Keratinocyte (primary cell): ENCODE measurements at regions not wholly inside any gene's neighbourhood (a gene's known extent, or its start where the extent isn't known, plus 50 kb on each side); places are given as distances from the start of the nearest gene placed in this dataset.

Experiments used
- DNase-seq: peaks from one replicate; pipeline ENCODE4 v3.0.0-alpha.2; 2011; ENCODE audit warnings: low read depth, missing footprints, low spot score
- FAIRE-seq: peaks from 2 replicates; lab custom pipeline; 2011; peaks lifted over from hg19 to GRCh38; lab: Jason Lieb, UNC
- H2AFZ ChIP-seq: 2 replicates; pipeline ENCODE4 v1.6.0; 2012; ENCODE audit warnings: low read length, control low read depth, inconsistent platforms; ENCODE audit not compliant: control insufficient read depth
- H3K27ac ChIP-seq: 2 replicates; pipeline ENCODE4 v1.5.1; 2011; ENCODE audit warnings: low read length; ENCODE audit not compliant: control insufficient read depth, insufficient read depth
- H3K27me3 ChIP-seq: 3 replicates; pipeline ENCODE4 v1.6.0; 2011; ENCODE audit warnings: low read length; ENCODE audit not compliant: control insufficient read depth, insufficient read depth; ENCODE audit errors: extremely low read depth
- H3K36me3 ChIP-seq, 2 experiments: 2 replicates in 1 of 2; 3 replicates in 1 of 2; pipeline ENCODE4 v1.5.1; 2011; ENCODE audit warnings: low read length in 2 of 2, mild to moderate bottlenecking in 1 of 2; ENCODE audit not compliant: control insufficient read depth in 2 of 2, insufficient read depth in 2 of 2; ENCODE audit errors: extremely low read depth in 1 of 2
- H3K4me1 ChIP-seq: 3 replicates; pipeline ENCODE4 v1.5.1; 2011; ENCODE audit warnings: low read length; ENCODE audit not compliant: control insufficient read depth, insufficient read depth; ENCODE audit errors: extremely low read depth
- H3K4me2 ChIP-seq: 3 replicates; pipeline ENCODE4 v1.6.0; 2011; ENCODE audit warnings: low read depth, low read length; ENCODE audit not compliant: control insufficient read depth, insufficient read depth; ENCODE audit errors: extremely low read depth
- H3K4me3 ChIP-seq, 3 experiments: fragments of 200-600 bp in 1 of 3; sonication (generic) in 1 of 3; 2 replicates in 2 of 3; 3 replicates in 1 of 3; pipeline ENCODE4 v1.5.1; 2011 to 2016; ENCODE audit warnings: low read length in 3 of 3, mild to moderate bottlenecking in 3 of 3, control low read depth in 2 of 3, inconsistent platforms in 1 of 3, low read depth in 1 of 3, mixed read lengths in 1 of 3, mixed run types in 1 of 3, moderate library complexity in 1 of 3; ENCODE audit not compliant: control insufficient read depth in 2 of 3, insufficient read depth in 2 of 3; ENCODE audit errors: extremely low read depth in 1 of 3
- H3K79me2 ChIP-seq: 2 replicates; pipeline ENCODE4 v1.6.0; 2012; ENCODE audit warnings: low read length; ENCODE audit not compliant: control insufficient read depth, insufficient read depth
- H3K9ac ChIP-seq: 3 replicates; pipeline ENCODE4 v1.6.0; 2011; ENCODE audit warnings: low read length; ENCODE audit not compliant: control insufficient read depth, insufficient read depth; ENCODE audit errors: extremely low read depth
- H3K9me1 ChIP-seq: 3 replicates; pipeline ENCODE4 v1.6.0; 2011; ENCODE audit warnings: low read length; ENCODE audit not compliant: control insufficient read depth, insufficient read depth; ENCODE audit errors: extremely low read depth
- H3K9me3 ChIP-seq: 2 replicates; pipeline ENCODE4 v1.5.1; 2012; ENCODE audit warnings: low read depth, low read length; ENCODE audit not compliant: control insufficient read depth
- H4K20me1 ChIP-seq: 3 replicates; pipeline ENCODE4 v1.6.0; 2011; ENCODE audit warnings: low read length; ENCODE audit not compliant: control insufficient read depth, insufficient read depth; ENCODE audit errors: extremely low read depth
- EZH2 ChIP-seq: IDR thresholded peaks from one replicate; pipeline ENCODE4 v1.6.1; 2012; ENCODE audit warnings: inconsistent platforms, mild to moderate bottlenecking, low read length, moderate library complexity
- dilution Hi-C: fragments of 300-500 bp; cut with MboI; formaldehyde crosslinking; loops from one replicate; pipeline ENCODE4 v1.7.0; 2020; ENCODE audit warnings: low sequenced_read_pairs; ENCODE audit not compliant: extremely low pct_ligation_motif_present
- TF ChIP-seq, protein P1 (sequence below), 3 experiments: IDR thresholded peaks in 1 of 3; conservative IDR thresholded peaks in 1 of 3; optimal IDR thresholded peaks in 1 of 3; 2 replicates in 2 of 3; 3 replicates in 1 of 3; pipeline versions ENCODE3 to v1.5.1; 2011; ENCODE audit warnings: low read length in 3 of 3, mild to moderate bottlenecking in 3 of 3, moderate library complexity in 2 of 3, control low read depth in 1 of 3, inconsistent platforms in 1 of 3; ENCODE audit not compliant: insufficient read depth in 2 of 3; ENCODE audit errors: extremely low read depth in 1 of 3

DNA sequence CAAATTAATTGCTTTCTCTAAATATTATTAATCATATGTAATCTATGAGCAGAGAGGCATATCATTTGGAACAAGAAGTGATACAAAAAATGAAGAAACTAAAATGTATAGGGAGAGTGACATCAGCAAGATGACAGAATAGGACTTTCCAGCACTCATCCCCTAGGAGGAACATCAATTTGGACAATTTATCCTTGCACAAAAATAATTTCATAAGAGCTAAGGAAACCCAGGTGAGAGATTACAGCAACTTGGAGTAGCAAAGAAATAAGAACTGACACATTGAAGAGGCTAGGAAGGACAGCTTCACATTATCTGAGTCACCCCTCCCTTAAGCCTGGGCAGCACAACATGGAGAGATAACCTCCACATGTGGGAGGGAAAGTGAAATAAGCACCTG lies 347.5 kb downstream of the MAFB start:
- Histone ChIP-seq H3K4me3 (no peak overlapping the region), H2AFZ (no peak overlapping the region), H3K9me3 (no peaks in the 10 kb centered on the region), H3K9me1 (no peaks in the 10 kb centered on the region), H3K27ac (no peak overlapping the region), H4K20me1 (no peaks in the 10 kb centered on the region), H3K27me3 (no peaks in the 10 kb centered on the region), H3K4me2 (no peak overlapping the region), H3K9ac (no peak overlapping the region), H3K4me1 (no peaks in the 10 kb centered on the region), H3K36me3 (no peaks in the 10 kb centered on the region), H3K79me2 (no peaks in the 10 kb centered on the region)
- no peak for DNase-seq
- no peak for TF ChIP-seq EZH2
- TF ChIP-seq, protein P1, sequence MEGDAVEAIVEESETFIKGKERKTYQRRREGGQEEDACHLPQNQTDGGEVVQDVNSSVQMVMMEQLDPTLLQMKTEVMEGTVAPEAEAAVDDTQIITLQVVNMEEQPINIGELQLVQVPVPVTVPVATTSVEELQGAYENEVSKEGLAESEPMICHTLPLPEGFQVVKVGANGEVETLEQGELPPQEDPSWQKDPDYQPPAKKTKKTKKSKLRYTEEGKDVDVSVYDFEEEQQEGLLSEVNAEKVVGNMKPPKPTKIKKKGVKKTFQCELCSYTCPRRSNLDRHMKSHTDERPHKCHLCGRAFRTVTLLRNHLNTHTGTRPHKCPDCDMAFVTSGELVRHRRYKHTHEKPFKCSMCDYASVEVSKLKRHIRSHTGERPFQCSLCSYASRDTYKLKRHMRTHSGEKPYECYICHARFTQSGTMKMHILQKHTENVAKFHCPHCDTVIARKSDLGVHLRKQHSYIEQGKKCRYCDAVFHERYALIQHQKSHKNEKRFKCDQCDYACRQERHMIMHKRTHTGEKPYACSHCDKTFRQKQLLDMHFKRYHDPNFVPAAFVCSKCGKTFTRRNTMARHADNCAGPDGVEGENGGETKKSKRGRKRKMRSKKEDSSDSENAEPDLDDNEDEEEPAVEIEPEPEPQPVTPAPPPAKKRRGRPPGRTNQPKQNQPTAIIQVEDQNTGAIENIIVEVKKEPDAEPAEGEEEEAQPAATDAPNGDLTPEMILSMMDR (optimal IDR thresholded peaks at IDR 0.05 in 1 of 3, IDR thresholded peaks at IDR 0.05 in 1 of 3, conservative IDR thresholded peaks at IDR 0.05 in 1 of 3; ENCODE audit: extremely low read depth in 1 of 3, insufficient read depth in 2 of 3, low read length in 3 of 3) = no peak
- dilution Hi-C loops = no loop called here
- FAIRE-seq = no peak

DNA sequence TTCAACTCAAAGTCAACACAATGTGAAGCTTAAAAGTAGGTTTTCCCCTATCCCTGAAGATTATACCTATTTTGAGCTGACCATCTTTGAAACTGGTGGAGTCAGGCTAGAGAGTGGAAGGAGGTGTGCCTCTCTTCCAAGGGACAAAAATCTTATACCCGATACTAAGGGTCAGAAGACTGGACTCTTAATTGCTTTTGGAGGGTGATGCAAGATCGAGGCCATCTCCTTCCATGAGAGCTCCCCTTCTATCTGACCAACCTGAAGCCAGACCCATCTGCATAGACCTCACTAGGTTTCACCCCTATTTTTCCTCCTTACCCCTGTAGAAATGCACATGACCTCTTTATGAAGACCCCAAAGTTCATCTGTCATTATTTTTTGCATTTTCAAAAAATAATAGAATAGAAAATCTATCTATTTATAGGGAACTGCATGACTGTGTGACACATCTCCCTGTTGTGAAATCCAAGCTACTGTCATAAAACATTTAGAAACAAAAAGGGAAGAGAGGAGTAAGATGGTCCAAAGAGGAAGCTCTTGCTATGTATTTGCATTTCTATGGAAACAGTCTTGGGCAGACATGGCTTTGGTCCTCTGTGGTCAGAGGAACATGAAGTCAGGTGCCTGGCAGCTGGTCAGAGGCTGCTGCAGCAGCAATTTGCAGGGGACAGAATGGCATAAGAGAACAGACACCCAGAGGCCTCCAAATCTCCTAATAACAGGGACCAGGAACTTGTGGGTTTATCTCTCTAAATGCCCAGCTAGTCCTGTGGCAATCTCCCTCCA lies 349.2 kb downstream of the MAFB start:
- no peaks in the 10 kb centered on the region for H3K79me2 ChIP-seq
- dilution Hi-C loops = no loop called here
- no peak overlapping the region for H3K4me3 ChIP-seq
- H3K4me2 ChIP-seq = no peak overlapping the region
- H2AFZ ChIP-seq = no peak overlapping the region
- H4K20me1 ChIP-seq = no peaks in the 10 kb centered on the region
- TF ChIP-seq, protein P1 (optimal IDR thresholded peaks at IDR 0.05 in 1 of 3, IDR thresholded peaks at IDR 0.05 in 1 of 3, conservative IDR thresholded peaks at IDR 0.05 in 1 of 3; ENCODE audit: extremely low read depth in 1 of 3, insufficient read depth in 2 of 3, low read length in 3 of 3) = no peak
- TF ChIP-seq EZH2 = no peak
- no peaks in the 10 kb centered on the region for H3K36me3 ChIP-seq
- no peak for DNase-seq
- H3K27ac ChIP-seq = no peak overlapping the region
- no peaks in the 10 kb centered on the region for H3K27me3 ChIP-seq
- H3K9me1 ChIP-seq = no peaks in the 10 kb centered on the region
- no peaks in the 10 kb centered on the region for H3K4me1 ChIP-seq
- no peaks in the 10 kb centered on the region for H3K9me3 ChIP-seq
- FAIRE-seq = no peak
- no peak overlapping the region for H3K9ac ChIP-seq
